LHCN-M2 (cell line): ENCODE measurements at regions not wholly inside any gene's neighbourhood (a gene's known extent, or its start where the extent isn't known, plus 50 kb on each side); places are given as distances from the start of the nearest gene placed in this dataset.

Experiments used
- DNase-seq: peaks from one replicate; pipeline ENCODE4 v3.0.0-alpha.2; 2012; ENCODE audit warnings: low read depth

- DNase-seq, result peak; percentile 46
These were observed 216.3 kb upstream of the CAMK1G start for GRCh38 chr1:209367061-209367772.

- peak; percentile 95 for DNase-seq
These were observed 214.5 kb upstream of the CAMK1G start for GRCh38 chr1:209368864-209369598.

- DNase-seq, result no peak
These were observed 213.1 kb upstream of the CAMK1G start for GRCh38 chr1:209370241-209370995.

GRCh38 chr1:209375097-209375496, 208.4 kb upstream of the CAMK1G start:
- no peak for DNase-seq

GRCh38 chr1:209375671-209376365, 207.7 kb upstream of the CAMK1G start:
- peak; percentile 45 for DNase-seq

GRCh38 chr1:209376774-209377173, 206.7 kb upstream of the CAMK1G start:
- DNase-seq, result no peak

- no peak for DNase-seq
These were observed 205.5 kb upstream of the CAMK1G start for GRCh38 chr1:209377995-209378394.

- DNase-seq, result no peak
These were observed 204.2 kb upstream of the CAMK1G start for GRCh38 chr1:209379280-209379679.

- DNase-seq, result no peak
These were observed 203.1 kb upstream of the CAMK1G start for GRCh38 chr1:209380420-209380819.

GRCh38 chr1:209382231-209383100, 201.0 kb upstream of the CAMK1G start:
- DNase-seq, result no peak

GRCh38 chr1:209383422-209383821, 200.1 kb upstream of the CAMK1G start:
- DNase-seq, result no peak

- DNase-seq, result no peak
These were observed 199.4 kb upstream of the CAMK1G start for GRCh38 chr1:209383907-209384709.

- DNase-seq, result no peak
These were observed 198.6 kb upstream of the CAMK1G start for GRCh38 chr1:209384710-209385550.

- no peak for DNase-seq
These were observed 197.4 kb upstream of the CAMK1G start for GRCh38 chr1:209386156-209386555.

GRCh38 chr1:209387271-209387968, 196.1 kb upstream of the CAMK1G start:
- DNase-seq, result no peak

GRCh38 chr1:209387969-209388329, 195.6 kb upstream of the CAMK1G start:
- peak; percentile 73 for DNase-seq

GRCh38 chr1:209388358-209388757, 195.2 kb upstream of the CAMK1G start:
- DNase-seq, result no peak

- DNase-seq, result peak; percentile 98
These were observed 194.3 kb upstream of the CAMK1G start for GRCh38 chr1:209389258-209389657.
